HG02798 (cell line): ENCODE measurements at regions not wholly inside any gene's neighbourhood (a gene's known extent, or its start where the extent isn't known, plus 50 kb on each side); places are given as distances from the start of the nearest gene placed in this dataset.
A peak's percentile ranks its signal among the peaks of the same experiment; 100 is the strongest.

Source experiments
- ATAC-seq: cut with Tn5 transposase; IDR thresholded peaks from one replicate; pipeline ENCODE4 v1.9.1; 2021; ENCODE audit warnings: mild to moderate bottlenecking; ENCODE audit not compliant: unreplicated experiment, poor library complexity

DNA sequence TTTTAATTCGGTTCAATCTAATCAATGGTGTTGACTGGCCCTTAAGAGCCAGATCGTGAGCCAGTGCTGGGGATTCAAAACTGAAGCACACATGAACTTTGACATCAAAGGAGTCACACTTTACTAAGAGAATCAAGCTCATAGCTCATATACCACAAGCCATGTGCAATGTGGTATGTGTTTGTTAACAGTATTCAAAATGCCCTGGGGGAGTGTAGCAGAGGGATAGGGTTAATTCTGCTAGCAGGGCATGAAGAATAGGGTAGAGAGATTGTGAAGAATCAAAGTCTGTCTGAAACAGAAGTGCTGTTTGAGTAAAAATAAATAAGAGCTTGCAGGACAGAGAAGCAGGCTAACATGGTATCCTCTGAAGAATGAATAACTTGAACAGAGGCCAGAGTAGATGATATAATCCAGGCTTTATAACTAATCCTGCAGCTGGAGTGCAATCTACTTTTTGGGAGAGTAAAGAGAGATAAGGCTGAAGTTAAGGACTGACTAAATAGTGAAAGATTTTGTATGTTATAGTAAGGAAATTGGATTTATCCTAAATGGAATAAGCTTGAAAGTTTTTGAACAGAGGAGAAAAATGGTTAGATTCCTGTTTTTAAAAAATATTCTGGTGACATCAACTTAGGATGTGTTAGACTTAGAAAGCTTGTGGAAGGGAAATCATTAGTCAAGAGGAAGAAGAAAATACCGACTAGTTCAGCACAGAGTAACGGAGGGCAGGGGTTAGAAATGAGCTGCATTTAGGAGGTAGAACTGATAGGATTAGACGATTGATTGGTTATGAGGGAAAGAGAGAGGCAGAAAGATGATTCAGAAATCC lies 292.0 kb downstream of the NFKBIZ start:
- no peak for ATAC-seq

- no peak for ATAC-seq
Observed at GRCh38 chr3:102141928-102142239, 292.6 kb downstream of the NFKBIZ start.

GRCh38 chr3:102142379-102143060 lies 292.3 kb upstream of the ZPLD1 start:
- no peak for ATAC-seq

- no peak for ATAC-seq
Observed at GRCh38 chr3:102143536-102143935, 291.3 kb upstream of the ZPLD1 start.

DNA sequence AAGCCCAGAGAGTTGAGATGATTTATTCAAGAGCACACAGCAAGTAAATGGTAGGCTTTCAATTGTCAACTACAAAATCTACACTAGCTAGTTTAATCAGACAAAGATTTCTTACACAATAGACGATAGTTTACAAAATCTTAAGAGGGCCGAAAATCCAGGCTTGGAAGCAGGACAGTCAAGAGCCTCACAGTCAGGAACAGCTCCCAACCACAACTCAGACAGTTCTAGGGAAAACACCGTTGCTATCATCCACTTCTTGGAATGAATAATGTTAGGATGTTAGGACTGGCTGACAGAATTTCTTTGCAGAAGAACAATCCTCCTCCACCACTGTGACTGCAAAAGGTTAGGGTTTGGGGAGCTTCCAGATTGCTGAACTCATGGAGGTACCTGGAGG lies 290.8 kb upstream of the ZPLD1 start:
- no peak for ATAC-seq

GRCh38 chr3:102148598-102149337 lies 286.0 kb upstream of the ZPLD1 start:
- no peak for ATAC-seq

GRCh38 chr3:102151935-102152334 lies 282.9 kb upstream of the ZPLD1 start:
- no peak for ATAC-seq

DNA sequence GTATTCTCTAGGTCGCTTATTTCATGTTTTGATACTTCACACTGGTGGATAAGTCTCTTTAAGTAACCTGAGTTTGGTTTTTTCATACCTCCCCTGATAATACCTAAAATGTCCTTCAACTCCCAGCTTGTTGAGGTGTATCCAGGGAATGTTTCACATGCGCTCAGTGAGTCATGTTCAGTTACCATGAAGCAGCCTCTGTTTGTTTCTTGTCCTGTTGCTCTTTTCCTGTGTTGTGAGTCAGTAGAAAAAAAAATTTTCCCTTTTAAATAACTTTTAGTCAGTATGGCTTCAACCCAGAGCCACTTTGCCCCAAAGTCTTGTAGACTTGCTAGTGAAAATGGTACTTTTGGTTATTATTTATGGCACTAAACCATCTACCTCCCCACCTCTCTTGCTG lies 278.4 kb upstream of the ZPLD1 start:
- no peak for ATAC-seq

DNA sequence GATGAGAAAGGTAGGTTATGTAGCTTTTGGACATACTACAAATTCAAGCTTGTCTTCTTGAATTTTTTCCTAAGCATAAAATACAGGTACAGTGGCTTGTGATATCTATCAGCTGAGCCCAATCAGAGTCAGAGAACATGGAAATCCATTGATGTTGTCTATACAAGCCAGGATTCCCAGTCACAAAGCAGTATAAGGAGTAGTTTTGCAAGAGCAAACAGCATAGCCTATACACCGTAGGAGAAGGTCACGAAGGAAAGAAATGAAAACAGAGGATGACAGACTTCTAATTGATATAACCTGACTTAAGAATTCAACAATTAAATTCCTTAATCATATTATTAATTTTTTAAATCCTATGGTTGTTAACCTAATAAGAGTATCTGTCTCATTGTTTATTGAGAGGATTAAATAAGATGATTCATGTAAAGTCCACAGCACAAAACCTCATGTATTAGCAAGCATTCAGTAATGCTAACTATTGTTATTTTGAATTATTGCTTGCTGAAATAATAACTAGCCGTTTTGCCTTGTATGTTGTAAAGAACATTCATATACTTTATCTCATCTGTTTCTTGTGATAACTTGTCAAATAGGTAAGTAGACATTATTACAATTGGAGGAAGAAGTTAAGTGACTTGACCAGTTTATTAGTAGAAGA lies 276.6 kb upstream of the ZPLD1 start:
- ATAC-seq, result no peak

- ATAC-seq, result peak; percentile 41
Observed at GRCh38 chr3:102159810-102160451, 274.9 kb upstream of the ZPLD1 start.

DNA sequence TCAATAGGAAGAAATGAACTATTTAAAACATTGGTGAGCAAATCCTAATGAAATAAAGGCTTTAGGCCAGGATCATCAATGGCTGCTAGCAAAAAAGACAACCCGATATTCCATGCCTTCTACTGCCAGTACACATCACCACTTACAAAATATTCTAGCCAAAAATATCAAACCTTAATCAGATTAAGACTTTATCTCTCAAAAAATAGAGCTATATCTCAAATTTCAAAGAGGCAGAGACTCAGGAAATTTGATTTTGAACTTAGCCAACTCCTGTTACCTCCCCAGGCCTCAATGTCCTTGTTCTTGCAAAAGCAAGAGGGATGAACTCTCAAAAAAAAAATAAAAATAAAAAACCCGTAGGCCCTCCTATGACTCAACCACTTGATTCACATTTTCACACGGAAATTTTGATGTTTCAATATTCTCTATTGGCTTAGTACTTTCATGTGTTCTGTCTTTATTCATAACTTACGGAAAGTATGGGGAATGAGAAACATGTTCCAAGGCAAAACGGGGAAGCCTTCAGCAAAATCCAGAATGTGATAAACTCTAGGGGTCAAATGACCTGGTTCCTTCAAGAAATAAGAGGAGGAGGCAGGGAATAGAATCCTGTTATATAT lies 273.3 kb upstream of the ZPLD1 start:
- no peak for ATAC-seq

- no peak for ATAC-seq
Observed at GRCh38 chr3:102162251-102162650, 272.6 kb upstream of the ZPLD1 start.

DNA sequence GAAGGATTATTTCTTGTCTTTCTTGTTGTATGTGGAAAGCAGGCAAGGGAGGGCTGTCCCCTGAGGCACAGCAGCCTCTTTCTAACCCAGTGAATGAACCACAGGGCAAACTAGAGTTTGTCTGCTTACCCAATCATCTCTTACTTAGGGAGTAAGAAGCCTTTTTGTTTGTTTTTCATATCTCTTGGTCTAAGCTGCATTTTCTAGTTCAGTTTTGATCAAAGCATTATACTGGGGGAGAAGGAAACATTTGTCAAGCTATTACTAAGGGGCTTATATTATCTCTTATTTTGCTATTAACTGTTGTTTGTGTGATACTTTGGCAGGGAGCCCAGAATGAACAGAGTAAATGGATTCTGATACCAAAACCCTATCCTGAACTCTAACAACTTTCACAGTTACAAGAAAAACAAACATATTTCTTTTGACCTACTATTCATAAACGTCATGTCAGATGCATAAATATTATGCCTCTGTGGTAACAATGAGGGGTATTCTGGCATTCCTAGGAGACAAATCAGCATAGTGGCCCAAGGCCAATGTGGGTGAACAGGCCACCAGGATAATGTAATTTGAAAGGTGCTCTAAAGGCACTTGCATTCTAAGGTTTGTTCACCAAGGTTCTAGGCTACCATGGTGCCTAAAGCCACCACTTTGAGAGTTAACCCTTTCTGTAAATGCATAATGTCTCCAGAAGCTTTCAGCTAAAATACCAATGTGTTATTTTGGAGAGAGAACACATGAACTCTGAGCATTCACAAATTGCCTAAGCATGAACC lies 271.6 kb upstream of the ZPLD1 start:
- no peak for ATAC-seq

- ATAC-seq, result no peak
Observed at GRCh38 chr3:102163818-102164154, 271.0 kb upstream of the ZPLD1 start.

DNA sequence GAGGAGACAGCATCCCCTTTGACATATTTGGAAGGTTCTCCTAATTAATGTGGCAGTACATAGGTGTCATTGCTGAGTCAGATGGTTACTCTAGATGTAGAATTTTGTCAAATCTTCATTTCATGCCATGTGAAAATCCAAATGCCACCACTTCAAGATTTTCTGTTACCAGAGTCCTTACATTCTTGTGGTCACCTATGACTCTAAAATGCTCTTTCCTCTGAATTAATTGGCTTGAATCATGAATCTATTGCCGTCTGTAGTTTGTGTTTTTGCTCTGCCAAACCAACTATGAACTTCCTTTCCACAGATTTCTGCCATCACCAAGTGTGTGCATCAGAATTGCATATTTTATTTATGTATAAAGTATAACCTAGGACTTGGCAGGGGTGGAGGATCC lies 269.4 kb upstream of the ZPLD1 start:
- ATAC-seq, result no peak

- ATAC-seq, result no peak
Observed at GRCh38 chr3:102169915-102170479, 264.8 kb upstream of the ZPLD1 start.

- no peak for ATAC-seq
Observed at GRCh38 chr3:102170545-102170944, 264.3 kb upstream of the ZPLD1 start.

DNA sequence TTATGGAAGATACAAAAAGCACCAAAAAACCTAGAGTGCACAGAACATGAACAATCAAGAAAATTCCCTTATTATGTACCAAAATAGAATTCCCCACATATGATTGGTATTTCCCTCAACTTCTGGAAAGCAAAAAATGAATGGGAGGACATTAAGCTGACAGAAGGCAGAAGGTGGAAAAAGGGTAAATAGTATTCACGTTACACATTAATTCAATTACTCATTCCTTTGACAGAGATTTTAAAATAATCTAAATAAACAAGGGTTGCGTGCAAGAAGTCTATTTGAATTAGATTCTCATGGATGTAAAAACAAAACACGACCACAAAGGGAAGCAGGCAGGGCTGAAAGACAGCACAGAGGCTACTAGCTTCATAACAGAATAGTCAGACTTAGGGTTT lies 260.5 kb upstream of the ZPLD1 start:
- ATAC-seq, result no peak

- no peak for ATAC-seq
Observed at GRCh38 chr3:102174832-102175374, 259.9 kb upstream of the ZPLD1 start.
